OCI-LY3 (cell line): ENCODE measurements at regions not wholly inside any gene's neighbourhood (a gene's known extent, or its start where the extent isn't known, plus 50 kb on each side); places are given as distances from the start of the nearest gene placed in this dataset.

Experiments used
- H2AFZ ChIP-seq: fragments of 200-600, 300-600 bp; shearing (Covaris generic); 2 replicates; pipeline ENCODE4 v1.6.0; 2014; ENCODE audit warnings: antibody characterized with exemption, low read depth, low read length
- H3K27ac ChIP-seq: fragments of 200-600, 300-600 bp; sonication (generic); 2 replicates; pipeline ENCODE4 v1.5.1; 2014; ENCODE audit warnings: mild to moderate bottlenecking, low read length, moderate library complexity, mixed read lengths
- H3K27me3 ChIP-seq: fragments of 200-600, 300-600 bp; sonication (generic); 2 replicates; pipeline ENCODE4 v1.6.1; 2014; ENCODE audit warnings: low read depth, low read length, mixed read lengths
- H3K36me3 ChIP-seq: fragments of 200-600, 300-600 bp; sonication (generic); replicated peaks from 2 replicates; pipeline ENCODE3; 2014; ENCODE audit warnings: low read depth, low read length, mixed read lengths
- H3K4me1 ChIP-seq: fragments of 300-600, 200-600 bp; sonication (generic); 2 replicates; pipeline ENCODE4 v1.6.1; 2014; ENCODE audit warnings: low read length, mixed read lengths
- H3K4me2 ChIP-seq: fragments of 200-600, 300-600 bp; sonication (generic); 2 replicates; pipeline ENCODE4 v1.6.1; 2014; ENCODE audit warnings: low read length, mixed read lengths
- H3K4me3 ChIP-seq: fragments of 300-600, 200-600 bp; sonication (generic); 2 replicates; pipeline ENCODE4 v1.5.1; 2014; ENCODE audit warnings: antibody characterized with exemption, mild to moderate bottlenecking, low read length, moderate library complexity
- H3K79me2 ChIP-seq: fragments of 300-600, 200-600 bp; shearing (Covaris generic); 2 replicates; pipeline ENCODE4 v1.6.1; 2014; ENCODE audit warnings: mild to moderate bottlenecking, low read length, mixed read lengths
- H3K9ac ChIP-seq: fragments of 300-600, 200-600 bp; shearing (Covaris generic); 2 replicates; pipeline ENCODE4 v1.6.0; 2014; ENCODE audit warnings: mild to moderate bottlenecking, low read length, moderate library complexity
- H3K9me3 ChIP-seq: fragments of 200-600, 300-600 bp; shearing (Covaris generic); 2 replicates; pipeline ENCODE4 v1.6.1; 2014; ENCODE audit warnings: low read length, mixed read lengths; ENCODE audit not compliant: insufficient read depth
- H4K20me1 ChIP-seq: fragments of 200-600, 300-600 bp; sonication (generic); 2 replicates; pipeline ENCODE4 v1.6.1; 2016; ENCODE audit warnings: low read length, mixed read lengths; ENCODE audit not compliant: insufficient read depth
- CTCF ChIP-seq: fragments of 200-600, 300-600 bp; sonication (generic); IDR thresholded peaks from 2 replicates; pipeline ENCODE4 v1.5.1; 2014; ENCODE audit warnings: antibody characterized with exemption, low read length, low read depth
- EZH2phosphoT487 ChIP-seq: fragments of 200-600 bp; shearing (Covaris generic); IDR thresholded peaks from 2 replicates; pipeline ENCODE4 v1.6.1; 2018; ENCODE audit warnings: antibody characterized with exemption, mixed run types, low read depth

- H3K9ac ChIP-seq: no peak overlapping the region
- no peaks in the 10 kb centered on the region for H3K27me3 ChIP-seq
- H3K4me3 ChIP-seq: no peak overlapping the region
- H2AFZ ChIP-seq: no peak overlapping the region
- peaks cover 14% of the 10 kb centered on the region for H3K4me1 ChIP-seq
- TF ChIP-seq EZH2phosphoT487: no peak
- TF ChIP-seq CTCF: no peak
- no peaks in the 10 kb centered on the region for H4K20me1 ChIP-seq
- no peaks in the 10 kb centered on the region for H3K9me3 ChIP-seq
- no peaks in the 10 kb centered on the region for H3K79me2 ChIP-seq
- no peak overlapping the region for H3K4me2 ChIP-seq
- no peak overlapping the region for H3K27ac ChIP-seq
- no peaks in the 10 kb centered on the region for H3K36me3 ChIP-seq
These were observed 359.2 kb downstream of the FBXW7 start for GRCh38 chr4:152176627-152177214.

DNA sequence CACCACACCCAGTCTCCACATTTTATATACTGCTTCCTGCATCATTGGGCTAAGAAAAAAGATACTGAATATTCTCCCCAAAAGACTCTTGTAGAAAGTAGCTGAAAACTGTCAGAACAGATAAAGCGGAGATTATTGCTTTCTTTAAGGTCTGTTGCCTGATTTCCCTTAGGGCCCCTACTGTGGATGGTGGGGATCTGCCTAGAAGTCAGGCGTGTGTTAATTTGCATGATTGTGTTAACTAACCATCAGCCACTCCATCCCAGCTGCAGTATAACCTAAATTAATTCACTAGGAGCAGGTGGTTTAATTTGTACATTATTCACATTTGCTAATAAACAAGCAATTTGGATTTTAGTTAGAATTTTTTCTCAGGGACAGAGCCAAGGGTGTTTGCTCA lies 360.3 kb downstream of the FBXW7 start:
- no peak overlapping the region for H3K4me3 ChIP-seq
- no peak overlapping the region for H2AFZ ChIP-seq
- no peaks in the 10 kb centered on the region for H4K20me1 ChIP-seq
- H3K79me2 ChIP-seq: no peaks in the 10 kb centered on the region
- H3K4me1 ChIP-seq: peaks cover 8% of the 10 kb centered on the region
- TF ChIP-seq CTCF: no peak
- no peak for TF ChIP-seq EZH2phosphoT487
- no peaks in the 10 kb centered on the region for H3K36me3 ChIP-seq
- H3K4me2 ChIP-seq: no peak overlapping the region
- H3K27ac ChIP-seq: no peak overlapping the region
- H3K27me3 ChIP-seq: no peaks in the 10 kb centered on the region
- H3K9ac ChIP-seq: no peak overlapping the region
- H3K9me3 ChIP-seq: no peaks in the 10 kb centered on the region

DNA sequence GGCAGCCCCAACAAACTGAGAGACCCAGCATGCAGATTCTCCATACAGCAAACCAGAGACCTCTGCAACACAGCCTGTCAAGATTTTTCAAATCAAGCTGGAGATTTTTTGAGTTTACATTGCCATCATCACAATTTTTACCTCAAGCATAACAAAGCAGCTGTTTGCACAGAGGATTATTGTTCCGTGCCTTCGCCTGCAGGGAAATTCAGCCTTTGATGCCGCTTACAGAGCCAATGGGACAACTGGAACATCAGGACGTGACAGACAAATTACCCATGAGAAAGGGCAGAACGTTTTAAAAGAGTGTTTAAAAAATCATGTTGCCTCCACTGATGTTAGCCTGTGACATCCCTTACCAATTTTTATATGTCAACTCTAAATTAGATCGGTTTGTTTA lies 363.7 kb downstream of the FBXW7 start:
- Histone ChIP-seq H3K4me2 (no peak overlapping the region), H3K9me3 (no peaks in the 10 kb centered on the region), H2AFZ (no peak overlapping the region), H3K4me3 (no peak overlapping the region), H4K20me1 (no peaks in the 10 kb centered on the region), H3K4me1 (no peaks in the 10 kb centered on the region), H3K9ac (no peak overlapping the region), H3K27me3 (peaks cover 4% of the 10 kb centered on the region; the same call in 1 of the 2 replicates), H3K36me3 (no peaks in the 10 kb centered on the region), H3K79me2 (no peaks in the 10 kb centered on the region), H3K27ac (no peak overlapping the region)
- TF ChIP-seq CTCF: no peak
- no peak for TF ChIP-seq EZH2phosphoT487

GRCh38 chr4:152171556-152171955 lies 364.3 kb downstream of the FBXW7 start:
- no peak overlapping the region for H3K4me3 ChIP-seq
- H3K79me2 ChIP-seq: no peaks in the 10 kb centered on the region
- no peaks in the 10 kb centered on the region for H3K9me3 ChIP-seq
- no peak overlapping the region for H3K27ac ChIP-seq
- peaks cover 4% of the 10 kb centered on the region; the same call in 1 of the 2 replicates for H3K27me3 ChIP-seq
- no peak overlapping the region for H2AFZ ChIP-seq
- H3K36me3 ChIP-seq: no peaks in the 10 kb centered on the region
- H3K9ac ChIP-seq: no peak overlapping the region
- no peak for TF ChIP-seq EZH2phosphoT487
- no peak for TF ChIP-seq CTCF
- H3K4me1 ChIP-seq: no peaks in the 10 kb centered on the region
- no peak overlapping the region for H3K4me2 ChIP-seq
- H4K20me1 ChIP-seq: no peaks in the 10 kb centered on the region
